ENCODE measurements at regions not wholly inside any gene's neighbourhood (a gene's known extent, or its start where the extent isn't known, plus 50 kb on each side); places are given as distances from the start of the nearest gene placed in this dataset.

GRCh38 chr11:29578806-29579205 is 438.0 kb downstream of the KCNA4 start:
- H3K4me2 ChIP-seq (ENCODE audit: low read depth, low read length, poor library complexity, severe bottlenecking) = no peak overlapping the region
- H3K4me3 ChIP-seq (ENCODE audit: low read length, poor library complexity, severe bottlenecking) = no peak overlapping the region
- no peaks in the 10 kb centered on the region for H4K20me1 ChIP-seq (ENCODE audit: insufficient read depth, low read length, poor library complexity, severe bottlenecking)
- no peaks in the 10 kb centered on the region for H3K36me3 ChIP-seq (ENCODE audit: insufficient read depth, low read length)
- H3K4me1 ChIP-seq (ENCODE audit: insufficient read depth, low read length, poor library complexity, severe bottlenecking) = no peaks in the 10 kb centered on the region
- H3K79me2 ChIP-seq (ENCODE audit: insufficient read depth, low read length) = no peaks in the 10 kb centered on the region
- no peak overlapping the region for H3K9ac ChIP-seq (ENCODE audit: low read depth, low read length, poor library complexity, severe bottlenecking)
- H3K9me3 ChIP-seq (ENCODE audit: insufficient read depth, low read depth, low read length) = no peaks in the 10 kb centered on the region
- TF ChIP-seq EZH2phosphoT487 (IDR thresholded peaks at IDR 0.05; ENCODE audit: borderline replicate concordance) = no peak
- TF ChIP-seq, protein P1, sequence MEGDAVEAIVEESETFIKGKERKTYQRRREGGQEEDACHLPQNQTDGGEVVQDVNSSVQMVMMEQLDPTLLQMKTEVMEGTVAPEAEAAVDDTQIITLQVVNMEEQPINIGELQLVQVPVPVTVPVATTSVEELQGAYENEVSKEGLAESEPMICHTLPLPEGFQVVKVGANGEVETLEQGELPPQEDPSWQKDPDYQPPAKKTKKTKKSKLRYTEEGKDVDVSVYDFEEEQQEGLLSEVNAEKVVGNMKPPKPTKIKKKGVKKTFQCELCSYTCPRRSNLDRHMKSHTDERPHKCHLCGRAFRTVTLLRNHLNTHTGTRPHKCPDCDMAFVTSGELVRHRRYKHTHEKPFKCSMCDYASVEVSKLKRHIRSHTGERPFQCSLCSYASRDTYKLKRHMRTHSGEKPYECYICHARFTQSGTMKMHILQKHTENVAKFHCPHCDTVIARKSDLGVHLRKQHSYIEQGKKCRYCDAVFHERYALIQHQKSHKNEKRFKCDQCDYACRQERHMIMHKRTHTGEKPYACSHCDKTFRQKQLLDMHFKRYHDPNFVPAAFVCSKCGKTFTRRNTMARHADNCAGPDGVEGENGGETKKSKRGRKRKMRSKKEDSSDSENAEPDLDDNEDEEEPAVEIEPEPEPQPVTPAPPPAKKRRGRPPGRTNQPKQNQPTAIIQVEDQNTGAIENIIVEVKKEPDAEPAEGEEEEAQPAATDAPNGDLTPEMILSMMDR (conservative IDR thresholded peaks at IDR 0.05; ENCODE audit: low read length) = no peak
- no peaks in the 10 kb centered on the region for H3F3A ChIP-seq (ENCODE audit: low read depth)
- no peaks in the 10 kb centered on the region for H3K27me3 ChIP-seq (ENCODE audit: insufficient read depth, low read length, poor library complexity, severe bottlenecking)
- H3K9me2 ChIP-seq (replicated peaks; ENCODE audit: low read depth, low read length) = no peaks in the 10 kb centered on the region
- H2AFZ ChIP-seq (ENCODE audit: low read length) = no peak overlapping the region

DNA sequence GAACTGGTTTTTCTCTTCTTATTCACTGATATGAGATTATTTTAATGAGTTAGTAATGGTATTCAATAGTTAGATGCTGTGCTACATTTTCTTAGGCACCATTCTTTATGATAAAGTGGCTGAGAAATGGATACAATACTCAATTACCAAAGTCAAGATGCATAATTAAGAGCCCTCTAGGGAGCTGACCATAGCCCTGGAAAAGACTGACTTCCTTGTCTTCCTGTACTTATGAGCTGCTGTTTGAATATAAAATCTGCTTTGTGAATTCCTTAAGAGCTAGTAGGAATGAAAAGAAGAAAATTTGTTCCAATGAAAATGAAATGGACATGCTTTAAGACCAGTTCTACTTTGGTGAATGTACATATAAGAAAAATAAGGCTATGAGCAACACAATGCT is 452.3 kb downstream of the KCNA4 start:
- Histone ChIP-seq H3F3A (ENCODE audit: low read depth) (no peaks in the 10 kb centered on the region), H2AFZ (ENCODE audit: low read length) (no peak overlapping the region), H3K79me2 (ENCODE audit: insufficient read depth, low read length) (no peaks in the 10 kb centered on the region), H3K4me1 (ENCODE audit: insufficient read depth, low read length, poor library complexity, severe bottlenecking) (no peaks in the 10 kb centered on the region), H3K36me3 (ENCODE audit: insufficient read depth, low read length) (no peaks in the 10 kb centered on the region), H3K9me2 (replicated peaks; ENCODE audit: low read depth, low read length) (no peaks in the 10 kb centered on the region; the same call in 1 of the 2 replicates), H3K27me3 (ENCODE audit: insufficient read depth, low read length, poor library complexity, severe bottlenecking) (no peaks in the 10 kb centered on the region), H4K20me1 (ENCODE audit: insufficient read depth, low read length, poor library complexity, severe bottlenecking) (no peaks in the 10 kb centered on the region), H3K9ac (ENCODE audit: low read depth, low read length, poor library complexity, severe bottlenecking) (no peak overlapping the region), H3K4me2 (ENCODE audit: low read depth, low read length, poor library complexity, severe bottlenecking) (no peak overlapping the region), H3K9me3 (ENCODE audit: insufficient read depth, low read depth, low read length) (no peaks in the 10 kb centered on the region), H3K4me3 (ENCODE audit: low read length, poor library complexity, severe bottlenecking) (no peak overlapping the region)
- TF ChIP-seq, protein P1 (conservative IDR thresholded peaks at IDR 0.05; ENCODE audit: low read length) = no peak
- no peak for TF ChIP-seq EZH2phosphoT487 (IDR thresholded peaks at IDR 0.05; ENCODE audit: borderline replicate concordance)

DNA sequence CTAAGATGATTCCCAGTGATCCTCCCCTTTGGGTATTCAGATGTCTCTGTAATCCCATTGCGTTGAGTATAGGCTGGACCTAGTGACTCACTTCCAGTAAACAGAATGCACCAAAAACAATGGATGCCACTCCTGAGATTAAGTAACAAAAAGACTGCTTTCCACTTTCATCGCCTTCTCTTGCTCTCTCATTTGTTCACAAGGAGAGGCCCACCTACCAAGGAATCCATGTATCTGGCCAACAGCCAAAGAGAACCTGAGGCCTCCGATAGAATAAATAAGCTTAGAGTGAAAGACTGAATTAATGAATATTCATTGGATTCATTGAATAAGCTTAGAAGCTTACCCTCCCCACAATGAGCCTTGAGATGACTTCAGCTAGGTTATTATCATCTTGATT is 454.6 kb downstream of the KCNA4 start:
- H2AFZ ChIP-seq (ENCODE audit: low read length) = no peak overlapping the region
- H3K27me3 ChIP-seq (ENCODE audit: insufficient read depth, low read length, poor library complexity, severe bottlenecking) = no peaks in the 10 kb centered on the region
- no peak overlapping the region for H3K9ac ChIP-seq (ENCODE audit: low read depth, low read length, poor library complexity, severe bottlenecking)
- H3K9me3 ChIP-seq (ENCODE audit: insufficient read depth, low read depth, low read length) = no peaks in the 10 kb centered on the region
- H4K20me1 ChIP-seq (ENCODE audit: insufficient read depth, low read length, poor library complexity, severe bottlenecking) = no peaks in the 10 kb centered on the region
- H3K9me2 ChIP-seq (replicated peaks; ENCODE audit: low read depth, low read length) = no peaks in the 10 kb centered on the region
- H3K79me2 ChIP-seq (ENCODE audit: insufficient read depth, low read length) = no peaks in the 10 kb centered on the region
- H3K4me2 ChIP-seq (ENCODE audit: low read depth, low read length, poor library complexity, severe bottlenecking) = no peak overlapping the region
- no peaks in the 10 kb centered on the region for H3K36me3 ChIP-seq (ENCODE audit: insufficient read depth, low read length)
- TF ChIP-seq, protein P1 (conservative IDR thresholded peaks at IDR 0.05; ENCODE audit: low read length) = no peak
- TF ChIP-seq EZH2phosphoT487 (IDR thresholded peaks at IDR 0.05; ENCODE audit: borderline replicate concordance) = no peak
- no peaks in the 10 kb centered on the region for H3F3A ChIP-seq (ENCODE audit: low read depth)
- no peak overlapping the region for H3K4me3 ChIP-seq (ENCODE audit: low read length, poor library complexity, severe bottlenecking)
- no peaks in the 10 kb centered on the region for H3K4me1 ChIP-seq (ENCODE audit: insufficient read depth, low read length, poor library complexity, severe bottlenecking)

All from Loucy (cell line).